ENCODE measurements at regions not wholly inside any gene's neighbourhood (a gene's known extent, or its start where the extent isn't known, plus 50 kb on each side); places are given as distances from the start of the nearest gene placed in this dataset.

GRCh38 chr2:236370847-236371409 is 106.7 kb upstream of the ASB18 start:
- Histone ChIP-seq H3F3A (ENCODE audit: low read length, unreplicated experiment) (no peaks in the 10 kb centered on the region), H3K36me3 (ENCODE audit: low read depth, low read length) (no peaks in the 10 kb centered on the region), H3K9ac (ENCODE audit: low read length) (no peak overlapping the region), H2AFZ (ENCODE audit: low read length) (no peak overlapping the region), H3K9me2 (replicated peaks; ENCODE audit: low read length) (no peaks in the 10 kb centered on the region), H3K4me1 (ENCODE audit: insufficient read depth, low read length) (no peaks in the 10 kb centered on the region), H4K20me1 (ENCODE audit: low read length) (no peaks in the 10 kb centered on the region), H3K9me3 (ENCODE audit: low read length) (no peaks in the 10 kb centered on the region), H3K27me3 (ENCODE audit: low read length) (peaks cover 52% of the 10 kb centered on the region), H3K4me3 (ENCODE audit: low read length) (no peak overlapping the region), H3K4me2 (ENCODE audit: low read length) (no peak overlapping the region), H3K79me2 (ENCODE audit: low read length) (no peaks in the 10 kb centered on the region), H3K27ac (ENCODE audit: low read length) (no peak overlapping the region)
- DNase-seq (no peak), ATAC-seq (no peak)
- intact Hi-C loops (cut with micrococcal nuclease) = no loop called here
- ChIA-PET POLR2A (ENCODE audit: unreplicated experiment) (no interaction called here), CTCF (no interaction called here)
- TF ChIP-seq EZH2phosphoT487 (IDR thresholded peaks at IDR 0.05; ENCODE audit: borderline replicate concordance, low read length) (no peak), EZH2 (IDR thresholded peaks at IDR 0.05; ENCODE audit: low read length, unreplicated experiment) (no peak), CTCF (conservative IDR thresholded peaks at IDR 0.05; ENCODE audit: low read depth, low read length) (no peak)
- BruUV-seq (replicated peaks) = no TSS peak

GRCh38 chr2:236375973-236376476 is 111.8 kb upstream of the ASB18 start:
- no TSS peak for BruUV-seq (replicated peaks)
- Histone ChIP-seq H3K27ac (ENCODE audit: low read length) (no peak overlapping the region), H3K27me3 (ENCODE audit: low read length) (peaks cover 12% of the 10 kb centered on the region; the same call in 1 of the 2 replicates), H2AFZ (ENCODE audit: low read length) (no peak overlapping the region), H3K9ac (ENCODE audit: low read length) (no peak overlapping the region), H4K20me1 (ENCODE audit: low read length) (no peaks in the 10 kb centered on the region), H3K4me2 (ENCODE audit: low read length) (no peak overlapping the region), H3K9me3 (ENCODE audit: low read length) (no peaks in the 10 kb centered on the region), H3F3A (ENCODE audit: low read length, unreplicated experiment) (no peaks in the 10 kb centered on the region), H3K4me1 (ENCODE audit: insufficient read depth, low read length) (peaks cover 8% of the 10 kb centered on the region; the same call in 1 of the 2 replicates), H3K4me3 (ENCODE audit: low read length) (no peak overlapping the region), H3K79me2 (ENCODE audit: low read length) (no peaks in the 10 kb centered on the region), H3K9me2 (replicated peaks; ENCODE audit: low read length) (no peaks in the 10 kb centered on the region), H3K36me3 (ENCODE audit: low read depth, low read length) (no peaks in the 10 kb centered on the region)
- CTCF ChIA-PET = no interaction called here
- POLR2A ChIA-PET (ENCODE audit: unreplicated experiment) = no interaction called here
- DNase-seq = no peak
- intact Hi-C loops (cut with micrococcal nuclease) = no loop called here
- TF ChIP-seq CTCF (conservative IDR thresholded peaks at IDR 0.05; ENCODE audit: low read depth, low read length) (no peak), EZH2 (IDR thresholded peaks at IDR 0.05; ENCODE audit: low read length, unreplicated experiment) (no peak), EZH2phosphoT487 (IDR thresholded peaks at IDR 0.05; ENCODE audit: borderline replicate concordance, low read length) (no peak)
- no peak for ATAC-seq

DNA sequence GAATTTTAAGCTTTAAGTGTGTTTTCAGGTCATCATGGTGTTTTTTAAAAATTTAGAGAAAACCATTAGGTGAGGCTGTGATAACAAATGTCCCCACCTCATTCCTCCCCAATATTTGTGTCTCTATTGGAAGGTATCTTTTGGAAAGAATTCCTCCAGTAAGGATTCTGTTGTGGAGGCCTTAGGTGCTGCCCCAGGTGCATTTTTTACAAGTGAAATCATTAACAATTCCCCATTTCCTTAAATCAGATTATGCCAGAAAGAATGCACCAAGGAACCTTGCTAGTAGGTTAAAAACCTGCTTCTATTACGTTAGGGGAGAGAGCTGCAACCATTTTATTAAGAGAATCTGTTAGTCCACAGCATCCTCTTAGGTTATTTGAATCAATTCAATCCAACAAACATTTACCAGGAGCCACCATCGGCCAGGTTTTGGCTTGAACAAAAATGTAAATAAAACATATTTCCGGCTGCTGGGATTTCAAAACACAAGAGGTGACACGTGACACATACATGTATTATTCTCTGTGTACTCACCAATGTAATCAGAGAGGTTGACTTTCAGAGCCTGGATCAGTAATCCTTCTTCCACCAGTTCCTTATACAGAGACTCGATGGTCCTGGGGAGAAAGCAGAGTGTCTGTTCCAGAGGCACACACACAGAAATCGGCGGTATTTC is 112.5 kb upstream of the ASB18 start:
- H3K36me3 ChIP-seq (ENCODE audit: low read depth, low read length) = no peaks in the 10 kb centered on the region
- no peak overlapping the region for H3K27ac ChIP-seq (ENCODE audit: low read length)
- peak; percentile 38 for ATAC-seq
- H3K9me2 ChIP-seq (replicated peaks; ENCODE audit: low read length) = no peaks in the 10 kb centered on the region
- H3K27me3 ChIP-seq (ENCODE audit: low read length) = 0 out of 2 replicates have a peak, but pooled peaks cover 5% of the 10 kb centered on the region
- no peaks in the 10 kb centered on the region for H3K9me3 ChIP-seq (ENCODE audit: low read length)
- no peak overlapping the region for H3K9ac ChIP-seq (ENCODE audit: low read length)
- H3K4me3 ChIP-seq (ENCODE audit: low read length) = 0 out of 2 replicates have a peak overlapping the region, but pooled peaks have one; percentile 24
- BruUV-seq (replicated peaks) = no TSS peak
- CTCF ChIA-PET = no interaction called here
- peaks cover 8% of the 10 kb centered on the region; the same call in 1 of the 2 replicates for H3K4me1 ChIP-seq (ENCODE audit: insufficient read depth, low read length)
- no peaks in the 10 kb centered on the region for H3F3A ChIP-seq (ENCODE audit: low read length, unreplicated experiment)
- peak overlapping the region; percentile 59; the same call in 1 of the 2 replicates for H2AFZ ChIP-seq (ENCODE audit: low read length)
- H3K4me2 ChIP-seq (ENCODE audit: low read length) = peak overlapping the region; percentile 65
- POLR2A ChIA-PET (ENCODE audit: unreplicated experiment) = no interaction called here
- H4K20me1 ChIP-seq (ENCODE audit: low read length) = no peaks in the 10 kb centered on the region
- no peaks in the 10 kb centered on the region for H3K79me2 ChIP-seq (ENCODE audit: low read length)
- intact Hi-C loops (cut with micrococcal nuclease) = no loop called here
- DNase-seq = peak; percentile 38
- TF ChIP-seq CTCF (conservative IDR thresholded peaks at IDR 0.05; ENCODE audit: low read depth, low read length) = no peak
- TF ChIP-seq EZH2 (IDR thresholded peaks at IDR 0.05; ENCODE audit: low read length, unreplicated experiment) = no peak
- TF ChIP-seq EZH2phosphoT487 (IDR thresholded peaks at IDR 0.05; ENCODE audit: borderline replicate concordance, low read length) = no peak

Measured in PC-3 (cell line).